Fibroblast of mammary gland (primary cell): ENCODE measurements at regions not wholly inside any gene's neighbourhood (a gene's known extent, or its start where the extent isn't known, plus 50 kb on each side); places are given as distances from the start of the nearest gene placed in this dataset.

Experiments
- DNase-seq: peaks from one replicate; pipeline ENCODE4 v3.0.0-alpha.2; 2010; ENCODE audit warnings: low read depth
- H3K4me3 ChIP-seq: 2 replicates; pipeline ENCODE4 v1.5.1; 2011; ENCODE audit warnings: low read depth, mild to moderate bottlenecking, low read length, moderate library complexity; ENCODE audit not compliant: control insufficient read depth
- CTCF ChIP-seq: conservative IDR thresholded peaks from 2 replicates; pipeline ENCODE4 v1.5.1; 2011; ENCODE audit warnings: low read depth, low read length, inconsistent platforms; ENCODE audit not compliant: control insufficient read depth, insufficient read depth

- no peak for DNase-seq
- TF ChIP-seq CTCF, result no peak
- H3K4me3 ChIP-seq, result no peak overlapping the region
Measured at GRCh38 chr7:85614684-85615083, 427.8 kb upstream of the SEMA3D start.

- TF ChIP-seq CTCF, result no peak
- H3K4me3 ChIP-seq, result no peak overlapping the region
- DNase-seq, result no peak
Measured at GRCh38 chr7:85612514-85612913, 425.7 kb upstream of the SEMA3D start.

GRCh38 chr7:85608804-85609203 is 421.9 kb upstream of the SEMA3D start:
- TF ChIP-seq CTCF, result no peak
- no peak for DNase-seq
- H3K4me3 ChIP-seq, result no peak overlapping the region

- no peak for TF ChIP-seq CTCF
- peak; percentile 38 for DNase-seq
Measured at GRCh38 chr7:85602196-85602595, 415.3 kb upstream of the SEMA3D start.

GRCh38 chr7:85600395-85600794 is 413.5 kb upstream of the SEMA3D start:
- no peak for DNase-seq
- TF ChIP-seq CTCF, result no peak
- no peak overlapping the region for H3K4me3 ChIP-seq

More at GRCh38 chr7:85602196-85602595, 415.3 kb upstream of the SEMA3D start:
- no peak overlapping the region for H3K4me3 ChIP-seq

GRCh38 chr7:85596827-85597226 is 410.0 kb upstream of the SEMA3D start:
- DNase-seq, result no peak
- no peak for TF ChIP-seq CTCF
- no peak overlapping the region for H3K4me3 ChIP-seq

GRCh38 chr7:85595750-85596178 is 408.9 kb upstream of the SEMA3D start:
- peak; percentile 39 for DNase-seq

More at GRCh38 chr7:85595750-85596178, 408.9 kb upstream of the SEMA3D start:
- no peak for TF ChIP-seq CTCF
- no peak overlapping the region for H3K4me3 ChIP-seq
